ENCODE measurements at regions not wholly inside any gene's neighbourhood (a gene's known extent, or its start where the extent isn't known, plus 50 kb on each side); places are given as distances from the start of the nearest gene placed in this dataset.

GRCh38 chr13:78836238-78836784 lies 177.4 kb upstream of the OBI1 start:
- no peak for TF ChIP-seq CTCF (conservative IDR thresholded peaks at IDR 0.05; ENCODE audit: low read length)
- no peak for TF ChIP-seq EZH2phosphoT487 (IDR thresholded peaks at IDR 0.05; ENCODE audit: borderline replicate concordance, low read depth, low read length)

All from OCI-LY7 (cell line).